GM12875 (cell line): ENCODE measurements at regions not wholly inside any gene's neighbourhood (a gene's known extent, or its start where the extent isn't known, plus 50 kb on each side); places are given as distances from the start of the nearest gene placed in this dataset.

Experiments used
- H3K4me3 ChIP-seq: one replicate; pipeline ENCODE4 v1.5.1; 2011; ENCODE audit warnings: low read depth, low read length, control low read depth
- TF ChIP-seq, protein P1 (sequence below): IDR thresholded peaks from 2 replicates; pipeline ENCODE4 v1.5.1; 2011; ENCODE audit warnings: low read depth, mild to moderate bottlenecking, control low read depth, inconsistent platforms, low read length, moderate library complexity, borderline replicate concordance; ENCODE audit not compliant: insufficient read depth

DNA sequence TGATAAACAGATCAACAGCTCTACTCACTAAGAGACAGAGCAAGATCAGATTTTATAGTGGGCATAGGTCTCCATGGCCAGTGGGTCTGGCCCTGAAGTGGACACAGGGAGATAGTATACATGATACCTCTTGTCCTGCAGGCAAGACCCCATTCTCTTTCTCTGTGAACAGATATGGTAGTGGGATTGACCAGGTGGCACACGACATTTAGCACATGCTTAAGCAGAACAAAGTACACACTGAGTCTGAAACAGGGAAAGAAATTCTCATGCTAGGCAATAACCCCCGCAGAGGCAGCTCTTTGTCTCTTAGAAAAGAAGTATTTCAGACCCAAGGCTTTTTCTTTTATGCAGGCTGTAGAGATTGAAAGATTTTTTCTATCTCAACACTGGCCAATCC, 1331.2 kb downstream of the FSCB start:
- H3K4me3 ChIP-seq, result no peak overlapping the region
- TF ChIP-seq, protein P1, sequence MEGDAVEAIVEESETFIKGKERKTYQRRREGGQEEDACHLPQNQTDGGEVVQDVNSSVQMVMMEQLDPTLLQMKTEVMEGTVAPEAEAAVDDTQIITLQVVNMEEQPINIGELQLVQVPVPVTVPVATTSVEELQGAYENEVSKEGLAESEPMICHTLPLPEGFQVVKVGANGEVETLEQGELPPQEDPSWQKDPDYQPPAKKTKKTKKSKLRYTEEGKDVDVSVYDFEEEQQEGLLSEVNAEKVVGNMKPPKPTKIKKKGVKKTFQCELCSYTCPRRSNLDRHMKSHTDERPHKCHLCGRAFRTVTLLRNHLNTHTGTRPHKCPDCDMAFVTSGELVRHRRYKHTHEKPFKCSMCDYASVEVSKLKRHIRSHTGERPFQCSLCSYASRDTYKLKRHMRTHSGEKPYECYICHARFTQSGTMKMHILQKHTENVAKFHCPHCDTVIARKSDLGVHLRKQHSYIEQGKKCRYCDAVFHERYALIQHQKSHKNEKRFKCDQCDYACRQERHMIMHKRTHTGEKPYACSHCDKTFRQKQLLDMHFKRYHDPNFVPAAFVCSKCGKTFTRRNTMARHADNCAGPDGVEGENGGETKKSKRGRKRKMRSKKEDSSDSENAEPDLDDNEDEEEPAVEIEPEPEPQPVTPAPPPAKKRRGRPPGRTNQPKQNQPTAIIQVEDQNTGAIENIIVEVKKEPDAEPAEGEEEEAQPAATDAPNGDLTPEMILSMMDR, result no peak

DNA sequence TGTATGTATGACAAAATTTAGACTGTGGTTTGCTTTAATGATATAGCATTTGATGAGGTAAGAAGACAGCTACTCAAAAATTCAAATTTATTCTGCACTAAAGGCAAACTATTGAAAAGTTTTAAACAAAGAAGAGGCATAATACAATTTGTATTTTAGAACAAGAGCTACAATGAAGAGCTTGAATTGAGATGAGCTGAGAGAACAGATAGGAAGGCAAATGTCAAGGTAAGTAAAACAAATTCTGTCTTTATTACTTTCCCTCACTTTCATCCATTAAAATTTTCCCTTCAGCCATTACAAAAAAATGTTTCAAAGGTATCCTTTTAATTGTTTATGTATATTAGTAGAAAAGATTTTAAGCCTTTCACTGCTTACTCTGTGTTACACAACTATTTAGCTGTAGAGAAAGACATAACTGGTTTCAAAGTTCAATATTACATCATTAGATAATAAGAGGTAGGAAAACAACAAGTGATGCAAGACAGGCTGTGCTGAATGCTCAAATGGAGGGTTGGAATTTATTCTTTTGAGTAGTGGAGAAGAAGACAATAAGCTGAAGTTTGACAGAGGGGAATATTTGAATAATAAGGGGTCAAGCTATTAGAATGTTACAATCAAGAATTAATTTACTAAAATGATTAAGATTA, 1334.1 kb downstream of the FSCB start:
- TF ChIP-seq, protein P1, result no peak
- no peak overlapping the region for H3K4me3 ChIP-seq

DNA sequence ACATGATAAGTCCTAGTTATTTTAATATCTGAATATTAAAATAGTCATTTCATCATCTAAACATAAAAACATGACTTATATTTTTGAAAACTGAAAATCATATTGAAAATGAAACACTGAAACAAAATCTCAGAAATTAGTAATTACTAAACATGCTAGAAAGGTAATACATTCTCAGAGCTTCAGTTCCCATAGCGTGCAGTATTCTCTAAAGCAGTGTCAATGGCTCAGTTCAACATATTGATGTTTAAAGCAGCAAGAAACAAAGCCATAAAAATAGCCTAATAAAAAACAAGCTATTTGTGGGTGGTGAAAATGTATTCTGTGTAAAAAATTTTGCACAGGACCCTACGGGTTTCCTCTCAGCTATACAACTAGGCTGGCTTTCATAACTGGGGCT, 1337.4 kb downstream of the FSCB start:
- no peak overlapping the region for H3K4me3 ChIP-seq
- TF ChIP-seq, protein P1, result no peak

DNA sequence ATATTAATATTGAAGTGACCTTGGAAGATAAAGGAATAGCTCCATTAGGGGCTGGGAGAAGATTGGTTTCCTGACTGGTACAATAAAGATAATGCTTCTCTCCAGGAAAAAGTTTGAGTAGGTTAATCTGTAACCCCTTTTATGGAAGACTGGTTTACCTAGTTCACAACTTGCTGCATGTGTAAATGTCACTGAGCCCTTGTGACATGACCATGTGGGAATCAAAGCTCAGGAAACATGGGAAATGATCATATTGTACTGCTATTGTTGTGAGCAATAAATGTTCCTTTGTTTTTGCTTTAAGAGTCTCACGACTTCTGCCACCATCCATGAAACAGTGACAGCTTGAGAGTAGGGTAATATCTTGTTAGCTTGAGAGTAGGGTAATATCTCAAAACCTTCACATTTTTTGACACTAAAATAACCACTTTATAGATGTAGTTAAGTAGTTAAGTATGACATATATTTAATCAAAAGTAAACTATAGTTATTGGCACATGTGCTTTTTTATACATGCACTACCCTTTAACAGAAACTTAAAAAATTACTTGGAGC, 1338.6 kb downstream of the FSCB start:
- TF ChIP-seq, protein P1, result no peak

DNA sequence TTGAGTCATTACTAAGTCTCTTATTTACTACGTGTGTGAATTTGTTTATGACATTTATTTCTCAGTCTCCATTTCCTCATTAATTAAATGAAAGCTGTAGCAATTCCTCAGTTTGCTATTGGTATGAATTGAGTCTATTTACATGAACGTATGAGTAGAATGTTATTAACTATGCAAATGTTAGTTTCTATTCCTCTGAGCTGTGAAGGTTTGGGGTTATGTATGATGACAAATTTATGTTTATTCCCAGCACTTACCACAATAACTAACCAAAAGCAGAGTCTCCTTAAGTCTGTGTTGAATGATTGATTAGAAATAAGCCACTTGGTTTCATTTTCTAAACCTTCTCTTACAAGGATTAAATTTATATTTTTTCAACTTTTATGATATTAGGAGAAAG, 1340.9 kb downstream of the FSCB start:
- H3K4me3 ChIP-seq, result no peak overlapping the region
- TF ChIP-seq, protein P1, result no peak

More for the DNA sequence above, 1338.6 kb downstream of the FSCB start:
- H3K4me3 ChIP-seq, result no peak overlapping the region

DNA sequence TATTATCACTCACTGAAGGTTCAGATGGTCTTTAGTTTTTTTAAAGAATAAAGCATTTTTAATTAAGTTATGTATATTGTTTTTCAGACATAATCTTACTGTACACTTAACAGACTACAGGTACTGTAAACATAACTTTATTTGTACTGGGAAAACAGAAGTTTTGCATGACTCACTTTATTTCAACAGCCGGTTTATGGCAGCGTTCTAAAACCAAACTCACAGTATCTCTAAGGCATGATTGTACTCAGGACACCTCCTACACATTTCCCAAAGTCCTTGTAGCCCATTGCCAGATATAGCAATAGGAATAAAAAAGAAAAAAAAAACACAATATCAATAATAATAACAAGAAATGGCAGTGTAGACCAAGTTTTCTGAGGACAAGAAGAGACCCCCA, 1341.4 kb downstream of the FSCB start:
- TF ChIP-seq, protein P1, result no peak
- H3K4me3 ChIP-seq, result no peak overlapping the region

DNA sequence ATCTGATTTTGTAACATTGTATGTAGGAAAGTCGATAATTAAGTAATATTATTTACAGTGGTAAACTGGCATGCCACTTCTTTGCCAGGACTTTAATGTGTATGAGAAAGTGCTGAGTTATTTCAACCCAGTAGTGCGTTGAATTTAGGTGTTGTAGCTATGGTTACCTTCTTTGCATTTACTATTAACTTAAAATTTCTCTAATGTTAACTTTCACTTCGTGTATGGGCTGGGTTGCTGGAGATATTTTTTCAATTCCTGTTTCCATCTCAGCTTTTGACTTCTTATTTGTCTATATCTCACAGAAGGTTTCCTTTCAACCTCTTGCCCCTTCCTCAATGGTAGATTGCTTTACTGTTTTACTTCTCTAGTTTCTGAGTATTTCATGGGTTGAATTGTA, 1345.6 kb downstream of the FSCB start:
- TF ChIP-seq, protein P1, result no peak
- H3K4me3 ChIP-seq, result no peak overlapping the region
